ENCODE measurements at regions not wholly inside any gene's neighbourhood (a gene's known extent, or its start where the extent isn't known, plus 50 kb on each side); places are given as distances from the start of the nearest gene placed in this dataset.

- TF ChIP-seq ZBTB33 (IDR thresholded peaks at IDR 0.05) (no peak), ETV6 (conservative IDR thresholded peaks at IDR 0.05 in 1 of 2, IDR thresholded peaks at IDR 0.05 in 1 of 2; ENCODE audit: borderline replicate concordance in 1 of 2, low read depth in 1 of 2) (no peak)
Observed at GRCh38 chr6:44048277-44048676, 79.0 kb downstream of the MRPL14 start (continued).

GRCh38 chr6:44047801-44048200, 79.5 kb downstream of the MRPL14 start:
- Histone ChIP-seq H3K27ac (ENCODE audit: control insufficient read depth, insufficient read depth) (no peak overlapping the region), H3K9ac (ENCODE audit: control insufficient read depth, insufficient read depth, low read length) (no peak overlapping the region), H2AFZ (ENCODE audit: control insufficient read depth, low read depth, low read length) (no peak overlapping the region), H3K4me3 (no peak overlapping the region), H4K20me1 (ENCODE audit: control insufficient read depth, insufficient read depth) (no peaks in the 10 kb centered on the region), H3K79me2 (ENCODE audit: control insufficient read depth, insufficient read depth, low read length) (no peaks in the 10 kb centered on the region), H3K36me3 (ENCODE audit: control insufficient read depth in 2 of 2, insufficient read depth in 2 of 2, low read length in 1 of 2) (no peaks in the 10 kb centered on the region), H3K9me3 (replicated peaks; ENCODE audit: control insufficient read depth, insufficient read depth, low read length) (no peaks in the 10 kb centered on the region; the same call in 2 of the 3 replicates), H3K4me2 (ENCODE audit: control insufficient read depth, insufficient read depth) (no peak overlapping the region), H3K27me3 (replicated peaks in 1 of 2; ENCODE audit: control insufficient read depth in 2 of 2, insufficient read depth in 2 of 2, low read length in 1 of 2) (no peaks in the 10 kb centered on the region), H3K4me1 (ENCODE audit: control insufficient read depth, insufficient read depth, low read length) (peaks cover 13% of the 10 kb centered on the region)
- SMC1A ChIA-PET (ENCODE audit: uncharacterized antibody, unreplicated experiment), result interaction anchor here (1.0 kb wide), 1 partner anchor 12 kb away, joined by 3 read pairs; no protein-coding TSS in a partner anchor
- CTCF ChIA-PET, result no interaction called here
- 10% methylated on average over 3 of the region's 3 CpGs for WGBS (ENCODE audit: insufficient coverage, insufficient replicate concordance, low lambda C conversion rate, missing lambda C conversion rate)
- POLR2A ChIA-PET, result interaction anchor here (1.3 kb wide), 1 partner anchor 13 kb away, joined by 3 read pairs; no protein-coding TSS in a partner anchor
- in situ Hi-C loops (cut with MboI), result no loop called here
- BruUV-seq (replicated peaks), result no TSS peak
- RAD21 ChIA-PET (ENCODE audit: unreplicated experiment), result interaction anchor here (0.6 kb wide), 1 partner anchor 418 kb away, joined by 3 read pairs; no protein-coding TSS in a partner anchor
- FAIRE-seq, result no peak
- TF ChIP-seq SRF (IDR thresholded peaks at IDR 0.05; ENCODE audit: low read depth in 2 of 2, low read length in 2 of 2) (no peak), KLF5 (IDR thresholded peaks at IDR 0.05; ENCODE audit: partially characterized antibody) (no peak), LARP7 (IDR thresholded peaks at IDR 0.05) (no peak), PML (IDR thresholded peaks at IDR 0.05; ENCODE audit: low read length) (no peak), SMAD5 (IDR thresholded peaks at IDR 0.05; ENCODE audit: low read depth) (no peak), RCOR1 (conservative IDR thresholded peaks at IDR 0.05; ENCODE audit: low read depth, low read length) (no peak), ZNF687 (IDR thresholded peaks at IDR 0.05) (no peak), POLR2A (IDR thresholded peaks at IDR 0.05; ENCODE audit: low read depth, low read length) (no peak), NR2C2 (IDR thresholded peaks at IDR 0.05; ENCODE audit: borderline replicate concordance, control insufficient read depth, insufficient read length, low read depth) (no peak), RBBP5 (conservative IDR thresholded peaks at IDR 0.05) (no peak), CHD1 (IDR thresholded peaks at IDR 0.05; ENCODE audit: low read depth, low read length) (no peak), POLR2AphosphoS2 (IDR thresholded peaks at IDR 0.05; ENCODE audit: low read depth, low read length) (no peak), NR2F1 (conservative IDR thresholded peaks at IDR 0.05) (no peak), CHD2 (IDR thresholded peaks at IDR 0.05; ENCODE audit: borderline replicate concordance, low read depth, low read length) (no peak)
- ATAC-seq, result no peak
- intact Hi-C loops (cut with micrococcal nuclease; ENCODE audit: unreplicated experiment), result no loop called here
- no peak for DNase-seq (ENCODE audit: low read depth, low spot score)
